HepG2 (cell line): ENCODE measurements at regions not wholly inside any gene's neighbourhood (a gene's known extent, or its start where the extent isn't known, plus 50 kb on each side); places are given as distances from the start of the nearest gene placed in this dataset.

Experiments
- ATAC-seq: fragments of 200-7000 bp; cut with Tn5 transposase; 3 replicates; pipeline ENCODE4 v1.9.1; 2020; ENCODE audit warnings: mild to moderate bottlenecking, moderate library complexity
- BruUV-seq: library from RNA; stranded (reverse); fragments of 400-500 nt; replicated peaks from 2 replicates; lab custom pipeline; 2021; lab: Mats Ljungman, UMichigan
- CTCF ChIA-PET: fragments of 300-600 bp; formaldehyde crosslinking; extraction: SDS; loops from one replicate; lab custom pipeline; 2021; ENCODE audit warnings: low total read pairs, inconsistent platforms, low intra/inter-chr PET ratio; lab: Yijun Ruan, JAX
- POLR2A ChIA-PET: fragments of 350-600 bp; sonication (Branson Sonifier 250); formaldehyde crosslinking; loops from one replicate; lab custom pipeline; 2020; ENCODE audit warnings: antibody characterized with exemption, inconsistent platforms; lab: Yijun Ruan, JAX
- DNase-seq: peaks from one replicate; pipeline ENCODE4 v3.0.0-alpha.2; 2015; ENCODE audit warnings: low spot score
- FAIRE-seq: peaks from 3 replicates; lab custom pipeline; 2011; peaks lifted over from hg19 to GRCh38; lab: Jason Lieb, UNC
- H2AFZ ChIP-seq: one replicate; pipeline ENCODE4 v1.6.1; 2011; ENCODE audit warnings: low read length, inconsistent platforms
- H3K27ac ChIP-seq: fragments of 300-600 bp; 3 replicates; pipeline ENCODE4 v1.8.0; 2011; ENCODE audit warnings: mixed run types, mild to moderate bottlenecking, mixed read lengths, low read length, inconsistent platforms; ENCODE audit not compliant: insufficient read depth; ENCODE audit errors: extremely low read length
- H3K27me3 ChIP-seq, 2 experiments: fragments of 200-600 bp in 1 of 2; 2 replicates in 1 of 2; 3 replicates in 1 of 2; pipeline versions ENCODE4 v1.6.0 to v1.8.0; 2011; ENCODE audit warnings: low read length in 2 of 2, mild to moderate bottlenecking in 2 of 2, moderate library complexity in 2 of 2, inconsistent platforms in 1 of 2; ENCODE audit not compliant: insufficient read depth in 2 of 2, control insufficient read depth in 1 of 2
- H3K36me3 ChIP-seq, 2 experiments: fragments of 200-600 bp in 1 of 2; replicated peaks in 1 of 2; 2 replicates in 1 of 2; 3 replicates in 1 of 2; pipeline versions ENCODE4 v1.5.1 to v1.8.0; 2011; ENCODE audit warnings: low read length in 2 of 2, inconsistent platforms in 1 of 2; ENCODE audit not compliant: insufficient read depth in 2 of 2, control insufficient read depth in 1 of 2
- H3K4me1 ChIP-seq: 2 replicates; pipeline ENCODE4 v1.5.1; 2012; ENCODE audit warnings: low read length, inconsistent platforms; ENCODE audit not compliant: insufficient read depth
- H3K4me2 ChIP-seq: 2 replicates; pipeline ENCODE4 v1.6.0; 2011; ENCODE audit warnings: low read depth, low read length, inconsistent platforms
- H3K4me3 ChIP-seq, 3 experiments: fragments of 200-600 bp in 1 of 3; sonication (generic), shearing (Covaris generic) in 1 of 3; replicated peaks in 1 of 3; 2 replicates each; pipeline ENCODE4 v1.5.1; 2011 to 2016; ENCODE audit warnings: low read length in 3 of 3, inconsistent platforms in 2 of 3, low read depth in 2 of 3, mild to moderate bottlenecking in 2 of 3, control low read depth in 1 of 3, mixed read lengths in 1 of 3; ENCODE audit not compliant: insufficient read depth in 1 of 3
- H3K79me2 ChIP-seq: one replicate; pipeline ENCODE4 v1.6.1; 2011; ENCODE audit warnings: low read length, inconsistent platforms; ENCODE audit not compliant: insufficient read depth
- H3K9ac ChIP-seq: 2 replicates; pipeline ENCODE4 v1.6.0; 2011; ENCODE audit warnings: mild to moderate bottlenecking, low read depth, low read length, inconsistent platforms; ENCODE audit not compliant: insufficient read depth
- H3K9me3 ChIP-seq: 2 replicates; pipeline ENCODE4 v1.5.1; 2012; ENCODE audit warnings: mild to moderate bottlenecking, low read length
- H4K20me1 ChIP-seq: 2 replicates; pipeline ENCODE4 v1.6.0; 2011; ENCODE audit warnings: inconsistent platforms, mild to moderate bottlenecking, low read length, moderate library complexity; ENCODE audit not compliant: insufficient read depth
- ATF7 ChIP-seq, 2 experiments: fragments of 450-650 bp in 1 of 2; sonication (generic) in 1 of 2; formaldehyde crosslinking in 1 of 2; IDR thresholded peaks; 2 replicates each; pipeline versions ENCODE4 v1.4.0 to v1.6.1; 2016 to 2020; ENCODE audit warnings: antibody characterized with exemption in 1 of 2, mild to moderate bottlenecking in 1 of 2, missing genetic modification reagents in 1 of 2
- CEBPB ChIP-seq: IDR thresholded peaks from 2 replicates; pipeline ENCODE4 v1.6.1; 2011; ENCODE audit warnings: low read depth, low read length, improper control_type of control experiment, borderline replicate concordance
- CEBPG ChIP-seq: IDR thresholded peaks from 2 replicates; pipeline ENCODE4 v1.6.1; 2016
- GATAD2A ChIP-seq: IDR thresholded peaks from 2 replicates; pipeline ENCODE4 v1.6.1; 2016
- PITX1 ChIP-seq: sonication (generic); formaldehyde crosslinking; IDR thresholded peaks from 2 replicates; pipeline ENCODE4 v1.5.1; 2020; ENCODE audit warnings: mild to moderate bottlenecking, missing genetic modification reagents
- SALL1 ChIP-seq: sonication (generic); formaldehyde crosslinking; IDR thresholded peaks from 2 replicates; pipeline ENCODE4 v1.8.0; 2022; ENCODE audit warnings: mild to moderate bottlenecking, missing genetic modification reagents
- WGBS: methylation state at CpG from one replicate; pipeline ENCODE4 v1.1.6; 2017; ENCODE audit warnings: low lambda C conversion rate; 5-methylcytosine and 5-hydroxymethylcytosine counted together
- in situ Hi-C: cut with HindIII; loops from 2 replicates; pipeline ENCODE4 v1.10.0; 2017; ENCODE audit warnings: low pct_unique_long_range_greater_than_20kb; ENCODE audit not compliant: extremely low pct_ligation_motif_present
- intact Hi-C: fragments of 100-400 bp; cut with micrococcal nuclease; formaldehyde crosslinking; loops from one replicate; pipeline ENCODE4 v1.10.0; 2022; ENCODE audit not compliant: unreplicated experiment
- TF ChIP-seq, protein P1 (sequence below): sonication (generic); formaldehyde crosslinking; IDR thresholded peaks from 2 replicates; pipeline ENCODE4 v1.4.0; 2020; ENCODE audit warnings: mild to moderate bottlenecking, missing genetic modification reagents
- TF ChIP-seq, protein P2 (sequence below): sonication (generic); formaldehyde crosslinking; IDR thresholded peaks from 2 replicates; pipeline ENCODE4 v1.4.0; 2020; ENCODE audit warnings: missing genetic modification reagents

DNA sequence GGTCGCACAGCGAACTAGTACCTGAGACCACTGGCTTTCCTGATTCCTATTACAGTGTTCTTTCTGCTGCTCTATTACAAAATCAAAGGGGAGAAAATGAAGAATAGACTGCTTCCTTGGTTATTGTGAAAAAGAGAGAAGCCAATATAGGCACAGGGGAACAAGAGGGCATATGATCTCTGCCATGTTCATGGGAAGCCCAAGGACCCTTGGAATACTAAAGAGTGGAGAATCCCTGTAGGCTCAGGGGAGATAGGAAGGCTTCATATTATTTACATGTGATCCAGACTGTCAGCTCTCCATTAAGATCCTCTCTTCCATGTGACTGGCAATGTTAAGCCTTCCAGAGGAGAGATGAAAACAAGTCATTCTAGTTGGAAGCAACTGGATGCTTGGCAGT lies 135.7 kb upstream of the MYCN start:
- Histone ChIP-seq H3K27me3 (peaks cover 1 to 16% of the 10 kb centered on the region in 2 experiments; a peak in 3 of 5 replicates), H3K4me1 (peaks cover 15% of the 10 kb centered on the region; the same call in 1 of the 2 replicates), H4K20me1 (no peaks in the 10 kb centered on the region), H3K9me3 (no peaks in the 10 kb centered on the region), H2AFZ (no peak overlapping the region), H3K36me3 (no peaks in the 10 kb centered on the region), H3K4me2 (no peak overlapping the region), H3K4me3 (no peak overlapping the region), H3K79me2 (no peaks in the 10 kb centered on the region), H3K9ac (no peak overlapping the region), H3K27ac (no peak overlapping the region)
- WGBS: 90% methylated on average over 2 of the region's 2 CpGs
- no peak for DNase-seq
- TF ChIP-seq PITX1: no peak
- TF ChIP-seq SALL1: no peak
- TF ChIP-seq, protein P1, sequence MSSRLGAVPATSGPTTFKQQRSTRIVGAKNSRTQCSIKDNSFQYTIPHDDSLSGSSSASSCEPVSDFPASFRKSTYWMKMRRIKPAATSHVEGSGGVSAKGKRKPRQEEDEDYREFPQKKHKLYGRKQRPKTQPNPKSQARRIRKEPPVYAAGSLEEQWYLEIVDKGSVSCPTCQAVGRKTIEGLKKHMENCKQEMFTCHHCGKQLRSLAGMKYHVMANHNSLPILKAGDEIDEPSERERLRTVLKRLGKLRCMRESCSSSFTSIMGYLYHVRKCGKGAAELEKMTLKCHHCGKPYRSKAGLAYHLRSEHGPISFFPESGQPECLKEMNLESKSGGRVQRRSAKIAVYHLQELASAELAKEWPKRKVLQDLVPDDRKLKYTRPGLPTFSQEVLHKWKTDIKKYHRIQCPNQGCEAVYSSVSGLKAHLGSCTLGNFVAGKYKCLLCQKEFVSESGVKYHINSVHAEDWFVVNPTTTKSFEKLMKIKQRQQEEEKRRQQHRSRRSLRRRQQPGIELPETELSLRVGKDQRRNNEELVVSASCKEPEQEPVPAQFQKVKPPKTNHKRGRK: no peak
- TF ChIP-seq, protein P2, sequence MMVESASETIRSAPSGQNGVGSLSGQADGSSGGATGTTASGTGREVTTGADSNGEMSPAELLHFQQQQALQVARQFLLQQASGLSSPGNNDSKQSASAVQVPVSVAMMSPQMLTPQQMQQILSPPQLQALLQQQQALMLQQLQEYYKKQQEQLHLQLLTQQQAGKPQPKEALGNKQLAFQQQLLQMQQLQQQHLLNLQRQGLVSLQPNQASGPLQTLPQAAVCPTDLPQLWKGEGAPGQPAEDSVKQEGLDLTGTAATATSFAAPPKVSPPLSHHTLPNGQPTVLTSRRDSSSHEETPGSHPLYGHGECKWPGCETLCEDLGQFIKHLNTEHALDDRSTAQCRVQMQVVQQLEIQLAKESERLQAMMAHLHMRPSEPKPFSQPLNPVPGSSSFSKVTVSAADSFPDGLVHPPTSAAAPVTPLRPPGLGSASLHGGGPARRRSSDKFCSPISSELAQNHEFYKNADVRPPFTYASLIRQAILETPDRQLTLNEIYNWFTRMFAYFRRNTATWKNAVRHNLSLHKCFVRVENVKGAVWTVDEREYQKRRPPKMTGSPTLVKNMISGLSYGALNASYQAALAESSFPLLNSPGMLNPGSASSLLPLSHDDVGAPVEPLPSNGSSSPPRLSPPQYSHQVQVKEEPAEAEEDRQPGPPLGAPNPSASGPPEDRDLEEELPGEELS (CRISPR knock-in tag): no peak
- no peak for TF ChIP-seq GATAD2A (CRISPR knock-in tag)
- no peak for ATAC-seq
- ChIA-PET CTCF (no interaction called here), POLR2A (no interaction called here)
- BruUV-seq: no TSS peak
- in situ Hi-C loops (no loop called here), intact Hi-C loops (no loop called here)
- FAIRE-seq: no peak

DNA sequence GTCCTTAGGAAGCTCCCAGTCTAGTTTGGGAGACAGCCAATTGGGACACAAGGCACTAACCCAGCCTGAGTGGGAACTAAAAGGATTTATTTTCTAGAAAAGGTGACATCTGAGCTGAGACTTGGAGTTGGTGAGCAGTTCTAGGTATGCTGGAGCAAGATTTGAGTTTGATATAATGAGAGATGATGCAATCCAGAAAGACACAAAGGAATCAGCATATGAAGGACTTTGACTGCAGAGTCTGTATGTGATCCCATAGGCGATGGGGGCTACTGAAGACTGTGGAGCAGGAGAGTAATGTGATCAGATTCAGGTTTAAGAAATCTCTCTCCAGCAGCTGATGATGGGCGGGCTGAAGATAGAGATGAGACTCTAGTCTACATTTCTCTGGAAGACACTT lies 135.1 kb upstream of the MYCN start:
- in situ Hi-C loops: no loop called here
- no peak overlapping the region for H3K4me2 ChIP-seq
- H3K4me1 ChIP-seq: peaks cover 15% of the 10 kb centered on the region; the same call in 1 of the 2 replicates
- FAIRE-seq (no peak), DNase-seq (no peak), ATAC-seq (no peak)
- intact Hi-C loops: no loop called here
- peaks cover 1 to 21% of the 10 kb centered on the region in 2 experiments; a peak in 3 of 5 replicates for H3K27me3 ChIP-seq
- no peak overlapping the region for H2AFZ ChIP-seq
- TF ChIP-seq CEBPG (CRISPR knock-in tag): no peak
- TF ChIP-seq ATF7 (IDR thresholded peaks at IDR 0.05): peak; percentile 40; the same call in 1 of the 2 replicates
- no peak for TF ChIP-seq ATF7 (CRISPR knock-in tag; IDR thresholded peaks at IDR 0.05)
- TF ChIP-seq CEBPB: peak; percentile 62; the same call in 1 of the 2 replicates
- POLR2A ChIA-PET: no interaction called here
- H3K4me3 ChIP-seq: no peak overlapping the region
- H3K9me3 ChIP-seq: no peaks in the 10 kb centered on the region
- no peak overlapping the region for H3K9ac ChIP-seq
- BruUV-seq: no TSS peak
- H3K27ac ChIP-seq: no peak overlapping the region
- WGBS: 29% methylated on average over 2 of the region's 2 CpGs
- no peaks in the 10 kb centered on the region for H3K36me3 ChIP-seq
- H4K20me1 ChIP-seq: no peaks in the 10 kb centered on the region
- H3K79me2 ChIP-seq: no peaks in the 10 kb centered on the region
- CTCF ChIA-PET: no interaction called here
